ENCODE measurements at regions not wholly inside any gene's neighbourhood (a gene's known extent, or its start where the extent isn't known, plus 50 kb on each side); places are given as distances from the start of the nearest gene placed in this dataset.

DNA sequence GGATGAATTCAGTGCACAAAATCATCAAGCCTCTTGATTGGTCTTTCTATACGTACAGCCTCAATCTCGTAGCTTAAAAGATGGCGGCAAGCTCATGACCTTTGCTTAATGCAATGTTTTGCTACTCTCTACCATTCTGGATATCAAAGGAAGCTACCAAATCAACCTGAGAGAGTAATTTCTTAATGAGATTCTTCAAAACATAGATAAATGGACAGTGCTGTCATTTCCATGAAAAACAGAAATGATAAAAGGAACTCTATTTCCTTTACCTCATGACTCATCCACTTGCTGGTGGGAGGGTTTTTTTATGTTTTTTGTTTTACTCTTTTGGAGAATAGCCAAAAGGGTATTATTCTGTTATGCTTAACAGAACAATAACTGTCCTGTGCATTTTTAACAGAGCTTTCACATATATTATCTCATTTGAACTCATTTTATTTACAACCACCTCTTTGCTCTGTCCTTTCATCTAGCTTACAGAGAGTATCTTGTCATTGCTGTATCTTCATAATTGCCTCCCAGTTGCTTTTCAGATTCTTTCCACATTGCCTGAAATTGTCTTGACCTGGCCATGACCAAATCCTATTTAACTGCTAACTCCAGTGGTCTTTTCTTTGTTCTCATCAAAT is 138.6 kb upstream of the GPR101 start:
- no peak for DNase-seq (ENCODE audit: low spot score)
- Histone ChIP-seq H3K9me3 (no peaks in the 10 kb centered on the region), H3K4me1 (ENCODE audit: control insufficient read depth in 1 of 2, low read depth in 2 of 2) (no peaks in the 10 kb centered on the region), H3K36me3 (no peaks in the 10 kb centered on the region), H3K4me3 (no peak overlapping the region), H3K27ac (no peak overlapping the region), H3K27me3 (replicated peaks; ENCODE audit: insufficient read depth) (no peaks in the 10 kb centered on the region)
- ATAC-seq (ENCODE audit: insufficient number of reproducible peaks, low FRiP score, low read depth): no peak
- TF ChIP-seq, protein P1, sequence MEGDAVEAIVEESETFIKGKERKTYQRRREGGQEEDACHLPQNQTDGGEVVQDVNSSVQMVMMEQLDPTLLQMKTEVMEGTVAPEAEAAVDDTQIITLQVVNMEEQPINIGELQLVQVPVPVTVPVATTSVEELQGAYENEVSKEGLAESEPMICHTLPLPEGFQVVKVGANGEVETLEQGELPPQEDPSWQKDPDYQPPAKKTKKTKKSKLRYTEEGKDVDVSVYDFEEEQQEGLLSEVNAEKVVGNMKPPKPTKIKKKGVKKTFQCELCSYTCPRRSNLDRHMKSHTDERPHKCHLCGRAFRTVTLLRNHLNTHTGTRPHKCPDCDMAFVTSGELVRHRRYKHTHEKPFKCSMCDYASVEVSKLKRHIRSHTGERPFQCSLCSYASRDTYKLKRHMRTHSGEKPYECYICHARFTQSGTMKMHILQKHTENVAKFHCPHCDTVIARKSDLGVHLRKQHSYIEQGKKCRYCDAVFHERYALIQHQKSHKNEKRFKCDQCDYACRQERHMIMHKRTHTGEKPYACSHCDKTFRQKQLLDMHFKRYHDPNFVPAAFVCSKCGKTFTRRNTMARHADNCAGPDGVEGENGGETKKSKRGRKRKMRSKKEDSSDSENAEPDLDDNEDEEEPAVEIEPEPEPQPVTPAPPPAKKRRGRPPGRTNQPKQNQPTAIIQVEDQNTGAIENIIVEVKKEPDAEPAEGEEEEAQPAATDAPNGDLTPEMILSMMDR (IDR thresholded peaks at IDR 0.05): no peak

DNA sequence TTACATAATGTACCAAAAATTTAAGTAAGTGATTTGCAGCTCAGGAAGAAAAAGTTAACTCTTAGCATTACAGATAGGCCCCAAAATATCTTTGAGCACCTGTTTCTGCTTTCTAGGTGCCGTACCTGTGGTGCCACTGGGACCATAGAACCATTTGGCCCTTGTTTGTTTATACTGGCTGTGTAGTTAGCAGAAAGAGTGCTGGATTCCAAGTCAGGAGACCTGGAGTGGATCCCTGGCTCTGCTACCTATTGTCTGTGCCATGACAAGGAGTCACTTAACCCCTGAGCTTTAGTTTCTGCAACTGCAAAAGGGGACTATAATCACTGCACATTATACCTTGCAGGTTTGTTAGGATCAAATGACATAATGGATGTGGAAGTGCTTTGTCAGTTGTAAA is 137.8 kb upstream of the GPR101 start:
- Histone ChIP-seq H3K27ac (no peak overlapping the region), H3K4me3 (no peak overlapping the region), H3K36me3 (no peaks in the 10 kb centered on the region), H3K4me1 (ENCODE audit: control insufficient read depth in 1 of 2, low read depth in 2 of 2) (no peaks in the 10 kb centered on the region), H3K9me3 (no peaks in the 10 kb centered on the region), H3K27me3 (replicated peaks; ENCODE audit: insufficient read depth) (no peaks in the 10 kb centered on the region)
- no peak for ATAC-seq (ENCODE audit: insufficient number of reproducible peaks, low FRiP score, low read depth)
- TF ChIP-seq, protein P1 (IDR thresholded peaks at IDR 0.05): no peak
- DNase-seq (ENCODE audit: low spot score): no peak

DNA sequence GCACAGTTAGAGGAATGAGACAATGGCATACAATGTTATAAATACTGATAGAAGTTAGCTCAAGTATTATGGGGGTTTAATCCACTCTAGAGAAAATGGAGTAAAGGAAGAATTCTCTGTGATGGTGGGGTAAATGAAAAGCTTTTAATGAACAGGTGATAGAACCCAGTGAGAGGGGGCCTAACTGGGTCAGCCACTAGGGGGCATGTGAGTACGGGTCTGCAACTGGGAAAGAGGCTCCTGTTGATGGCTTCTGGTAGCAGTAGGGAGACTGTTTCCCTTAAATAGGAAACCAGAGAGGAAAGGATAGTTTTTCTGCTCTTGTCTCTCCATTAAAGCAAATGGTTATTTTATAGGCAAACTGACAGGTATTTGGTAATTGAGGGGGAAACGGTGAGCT is 132.8 kb upstream of the GPR101 start:
- Histone ChIP-seq H3K36me3 (no peaks in the 10 kb centered on the region), H3K27me3 (replicated peaks; ENCODE audit: insufficient read depth) (no peaks in the 10 kb centered on the region), H3K27ac (no peak overlapping the region), H3K9me3 (no peaks in the 10 kb centered on the region), H3K4me1 (ENCODE audit: control insufficient read depth in 1 of 2, low read depth in 2 of 2) (no peaks in the 10 kb centered on the region), H3K4me3 (no peak overlapping the region)
- ATAC-seq (ENCODE audit: insufficient number of reproducible peaks, low FRiP score, low read depth): no peak
- TF ChIP-seq, protein P1 (IDR thresholded peaks at IDR 0.05): no peak
- no peak for DNase-seq (ENCODE audit: low spot score)

DNA sequence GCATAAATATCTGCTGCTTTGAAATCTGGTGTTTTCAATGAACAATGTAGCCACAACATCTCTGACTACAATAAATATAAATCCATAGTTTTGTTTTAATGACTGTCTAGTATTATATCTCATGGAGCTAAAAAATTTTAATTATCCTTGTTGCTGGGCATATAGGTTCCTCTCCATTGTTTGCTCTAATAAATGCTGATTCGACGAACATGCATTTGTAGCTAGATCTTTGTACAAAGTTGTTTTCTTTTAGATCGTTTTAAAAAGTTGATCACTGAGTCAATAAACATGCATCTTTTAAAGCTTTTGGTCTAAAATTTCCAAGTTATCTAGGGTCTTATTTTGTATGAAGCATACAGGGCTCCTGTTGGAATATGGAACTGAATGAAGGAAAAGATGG is 130.5 kb upstream of the GPR101 start:
- no peaks in the 10 kb centered on the region for H3K9me3 ChIP-seq
- DNase-seq (ENCODE audit: low spot score): no peak
- no peaks in the 10 kb centered on the region for H3K36me3 ChIP-seq
- no peak overlapping the region for H3K27ac ChIP-seq
- H3K27me3 ChIP-seq (replicated peaks; ENCODE audit: insufficient read depth): no peaks in the 10 kb centered on the region
- no peak for ATAC-seq (ENCODE audit: insufficient number of reproducible peaks, low FRiP score, low read depth)
- TF ChIP-seq, protein P1 (IDR thresholded peaks at IDR 0.05): no peak
- no peaks in the 10 kb centered on the region for H3K4me1 ChIP-seq (ENCODE audit: control insufficient read depth in 1 of 2, low read depth in 2 of 2)
- no peak overlapping the region for H3K4me3 ChIP-seq

DNA sequence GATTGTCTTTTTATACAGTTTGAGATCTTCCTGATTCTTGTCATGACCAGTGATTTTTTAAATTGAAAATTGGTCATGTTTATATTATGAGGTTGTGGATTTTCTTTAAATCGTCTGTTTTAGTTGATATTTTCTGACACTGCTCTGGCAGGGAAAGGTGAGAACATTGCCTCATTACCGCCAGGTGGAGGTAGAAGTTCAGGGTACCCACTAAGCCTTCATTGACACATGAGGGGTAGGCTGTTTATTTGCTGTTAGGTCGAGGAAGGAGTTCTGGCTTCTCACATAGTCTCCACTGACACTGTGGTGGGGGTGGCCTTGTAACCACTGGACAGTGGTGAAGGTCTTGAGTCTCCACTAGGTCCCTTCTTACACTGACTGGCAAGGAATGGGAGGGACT is 117.6 kb upstream of the GPR101 start:
- no peak overlapping the region for H3K27ac ChIP-seq
- no peaks in the 10 kb centered on the region for H3K27me3 ChIP-seq (replicated peaks; ENCODE audit: insufficient read depth)
- H3K9me3 ChIP-seq: no peaks in the 10 kb centered on the region
- no peak overlapping the region for H3K4me3 ChIP-seq
- DNase-seq (ENCODE audit: low spot score): no peak
- TF ChIP-seq, protein P1 (IDR thresholded peaks at IDR 0.05): no peak
- no peak for ATAC-seq (ENCODE audit: insufficient number of reproducible peaks, low FRiP score, low read depth)
- H3K4me1 ChIP-seq (ENCODE audit: control insufficient read depth in 1 of 2, low read depth in 2 of 2): no peaks in the 10 kb centered on the region
- no peaks in the 10 kb centered on the region for H3K36me3 ChIP-seq

Data from thoracic aorta (tissue), 2 donors.